GM18498 (cell line): ENCODE measurements at regions not wholly inside any gene's neighbourhood (a gene's known extent, or its start where the extent isn't known, plus 50 kb on each side); places are given as distances from the start of the nearest gene placed in this dataset.

Experiments
- ATAC-seq: cut with Tn5 transposase; IDR thresholded peaks from one replicate; pipeline ENCODE4 v1.9.1; 2021; ENCODE audit warnings: mild to moderate bottlenecking, moderate library complexity; ENCODE audit not compliant: unreplicated experiment

DNA sequence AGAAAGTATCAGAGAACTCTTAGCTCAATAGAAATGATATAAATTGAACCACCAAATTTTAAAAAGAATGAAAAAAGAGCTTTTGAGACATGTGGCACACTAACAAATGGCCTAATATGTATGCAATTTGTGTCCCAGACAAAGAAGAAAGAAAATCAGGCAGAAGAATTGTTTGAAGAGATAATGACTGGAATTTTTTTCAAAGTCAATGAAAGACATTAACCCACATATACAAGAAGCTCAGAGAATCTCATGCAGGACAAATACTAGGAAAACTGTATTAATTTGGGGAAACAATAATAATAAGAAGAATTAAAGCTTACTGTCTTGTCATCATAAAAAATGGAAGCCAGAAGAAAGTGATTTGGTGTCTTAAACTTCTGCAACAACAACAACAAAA, 304.1 kb upstream of the RND3 start:
- ATAC-seq, result no peak

DNA sequence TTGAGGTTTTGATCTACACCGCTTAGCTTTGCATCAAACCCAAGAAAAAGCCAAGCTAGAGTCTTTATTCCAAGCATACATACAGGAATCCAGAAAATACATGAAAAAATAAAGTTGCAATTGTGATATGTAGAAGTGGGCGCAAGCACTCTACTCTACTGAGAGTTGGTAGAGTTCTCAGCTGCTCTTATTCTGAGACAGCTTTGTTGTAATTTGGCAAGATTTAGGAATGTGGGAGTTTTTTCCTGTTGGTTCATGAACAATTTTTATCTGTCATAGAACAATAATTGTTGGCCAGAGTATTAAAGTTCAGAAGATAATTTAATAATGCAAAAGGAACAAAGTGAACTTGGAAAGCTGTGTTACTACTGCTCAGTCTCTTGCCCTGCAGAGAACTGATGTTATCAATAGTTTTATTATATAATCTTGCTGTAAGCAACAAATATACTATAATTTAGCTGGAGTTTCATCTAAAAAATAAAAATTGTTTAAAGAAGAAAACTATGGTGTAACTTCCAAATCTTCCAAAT, 302.0 kb upstream of the RND3 start:
- no peak for ATAC-seq

- no peak for ATAC-seq
Measured at GRCh38 chr2:150788426-150789140, 301.1 kb upstream of the RND3 start.

- no peak for ATAC-seq
Measured at GRCh38 chr2:150787353-150788093, 300.1 kb upstream of the RND3 start.

DNA sequence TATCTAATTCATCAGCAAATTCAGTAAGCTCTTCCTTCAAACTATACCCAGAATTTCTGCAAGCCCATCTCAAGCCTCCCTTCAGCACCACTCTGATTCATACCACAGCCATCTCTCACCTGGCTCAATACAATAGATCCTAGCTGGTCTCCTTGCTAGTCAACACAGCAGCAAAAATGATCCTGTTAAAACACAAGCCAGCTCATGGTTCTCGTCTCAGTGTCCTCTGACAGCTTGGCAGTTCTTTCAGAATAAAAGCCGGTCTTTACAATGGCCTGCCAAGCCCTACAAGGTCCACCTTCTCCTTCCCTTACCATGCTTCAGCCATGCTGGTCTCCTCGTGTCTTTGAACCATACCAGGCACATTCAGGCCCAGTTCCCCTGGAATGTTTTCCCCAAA, 296.9 kb upstream of the RND3 start:
- ATAC-seq, result no peak

DNA sequence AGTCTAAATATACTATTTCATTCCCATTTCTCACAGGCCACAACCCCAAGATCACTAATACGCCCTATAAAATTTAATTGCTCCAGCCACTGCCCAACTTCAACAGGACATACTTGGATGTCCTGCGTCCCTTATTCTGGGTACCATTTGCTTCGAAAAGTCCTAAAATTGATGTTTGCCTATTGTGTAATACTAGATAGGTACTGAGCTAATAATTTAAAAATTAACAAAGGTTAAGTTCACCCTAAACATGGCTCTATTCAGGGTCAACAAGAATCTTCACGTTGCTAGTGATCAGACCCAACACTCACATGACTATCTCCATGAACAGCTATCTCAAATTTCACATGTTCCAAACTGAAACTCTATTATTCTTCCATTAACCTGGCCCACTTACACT, 296.4 kb upstream of the RND3 start:
- ATAC-seq, result no peak

DNA sequence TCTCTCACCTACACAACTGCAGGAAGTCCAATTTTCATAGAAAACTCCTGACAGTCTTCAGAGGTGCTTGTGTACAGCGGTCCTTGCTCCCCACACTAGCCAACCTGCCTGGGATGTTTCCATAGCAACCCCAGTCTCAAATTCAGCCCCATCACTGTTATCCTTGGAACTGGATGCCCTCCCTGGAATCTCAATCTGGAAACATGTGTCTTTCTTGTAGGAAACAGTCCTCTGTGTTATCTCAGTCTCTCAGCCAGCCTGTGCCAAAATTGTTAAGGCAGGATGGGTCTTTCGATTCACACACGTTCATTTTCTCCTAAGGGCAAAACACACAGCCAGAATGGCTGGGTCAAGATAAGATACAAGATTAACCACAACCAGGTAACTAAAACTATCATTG, 295.5 kb upstream of the RND3 start:
- ATAC-seq, result no peak

- no peak for ATAC-seq
Measured at GRCh38 chr2:150782613-150783012, 295.1 kb upstream of the RND3 start.

DNA sequence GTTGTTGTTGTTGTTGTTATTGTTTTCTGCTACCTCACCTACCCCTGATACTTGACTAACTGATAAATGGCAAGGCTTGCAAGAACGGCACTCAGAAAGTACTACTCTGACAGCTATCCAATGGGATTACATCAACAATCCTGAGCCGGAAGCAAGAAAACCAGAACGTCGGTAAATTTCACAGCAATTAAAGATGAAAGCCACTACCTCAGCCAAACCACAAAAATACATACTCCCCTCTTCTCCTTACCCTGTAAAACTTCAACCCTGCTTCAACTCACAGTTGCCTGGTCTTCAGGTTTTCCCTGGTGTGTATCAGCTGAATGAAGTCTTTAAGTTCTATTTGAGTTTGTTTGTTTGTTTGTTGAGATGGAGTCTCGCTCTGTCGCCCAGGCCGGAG, 293.7 kb upstream of the RND3 start:
- no peak for ATAC-seq

- ATAC-seq, result no peak
Measured at GRCh38 chr2:150778828-150779227, 291.4 kb upstream of the RND3 start.

GRCh38 chr2:150769421-150769820, 282.0 kb upstream of the RND3 start:
- ATAC-seq, result no peak

GRCh38 chr2:150767991-150768746, 280.7 kb upstream of the RND3 start:
- no peak for ATAC-seq

GRCh38 chr2:150762571-150762970, 275.1 kb upstream of the RND3 start:
- ATAC-seq, result no peak

- no peak for ATAC-seq
Measured at GRCh38 chr2:150759531-150759930, 272.1 kb upstream of the RND3 start.

DNA sequence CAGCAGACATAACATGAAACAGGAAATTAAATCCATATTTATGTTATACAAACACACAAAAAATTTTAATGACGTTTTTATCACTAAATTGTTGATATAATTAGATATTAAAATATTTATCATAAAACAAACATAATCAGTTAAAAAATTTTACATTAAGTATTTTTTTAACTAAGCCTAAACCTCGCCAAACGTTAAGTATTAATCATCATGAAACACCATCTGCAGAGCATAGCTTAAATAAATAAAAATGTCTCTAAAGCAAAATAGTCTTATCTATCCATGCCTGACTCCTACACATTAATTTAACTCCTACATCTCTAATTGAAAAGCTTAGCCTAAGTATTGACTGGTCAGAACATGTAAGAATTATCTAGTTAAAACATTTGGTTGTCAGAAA, 271.6 kb upstream of the RND3 start:
- no peak for ATAC-seq

DNA sequence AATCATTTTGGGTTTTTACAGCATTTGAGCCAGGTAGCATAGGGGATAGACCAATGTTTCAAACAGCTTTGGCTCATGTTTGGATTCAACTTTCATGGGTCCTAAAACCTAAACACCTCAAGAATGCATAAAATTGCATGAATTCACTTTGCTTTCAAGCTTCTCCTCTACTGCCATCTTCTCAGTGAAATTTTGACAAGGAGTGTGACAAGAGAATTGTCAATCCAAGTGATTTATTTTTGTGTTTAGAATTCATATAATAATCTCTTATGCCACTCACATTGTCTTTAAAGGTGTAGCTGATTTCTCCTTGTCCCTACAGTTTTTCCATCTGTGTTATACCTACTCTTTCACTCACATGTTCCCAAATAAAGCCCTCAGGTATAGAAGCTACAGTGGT, 264.8 kb upstream of the RND3 start:
- ATAC-seq, result no peak

- no peak for ATAC-seq
Measured at GRCh38 chr2:150750720-150751119, 263.3 kb upstream of the RND3 start.

- no peak for ATAC-seq
Measured at GRCh38 chr2:150742094-150742493, 254.6 kb upstream of the RND3 start.

DNA sequence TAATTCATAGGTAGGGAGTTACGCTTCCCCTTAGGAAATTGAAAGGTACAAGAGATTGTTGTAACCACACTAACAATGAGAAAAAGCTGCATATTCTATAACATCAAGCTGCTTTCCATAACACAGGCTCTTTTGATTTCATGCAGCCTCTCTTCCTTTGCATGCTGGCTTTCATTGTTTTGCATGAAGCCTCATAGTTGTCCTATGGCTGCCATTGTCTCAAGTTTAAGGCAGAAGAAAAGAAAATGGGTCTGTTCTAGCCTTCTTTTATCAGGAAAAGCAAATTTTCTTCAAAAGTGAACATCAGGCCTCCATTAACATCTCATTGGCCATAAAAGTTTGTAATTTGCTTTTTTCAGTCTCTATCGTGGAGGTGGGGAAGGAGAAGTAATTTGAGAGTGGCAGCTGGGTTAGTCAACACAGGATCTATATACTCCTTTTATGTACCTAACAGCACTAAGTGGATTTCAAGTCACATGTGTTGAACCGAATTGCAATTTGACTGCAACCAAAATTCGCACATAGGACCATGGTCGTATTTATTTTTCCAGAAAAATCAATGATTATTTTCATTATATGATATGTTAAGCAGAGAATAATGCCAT, 248.5 kb upstream of the RND3 start:
- ATAC-seq, result no peak

DNA sequence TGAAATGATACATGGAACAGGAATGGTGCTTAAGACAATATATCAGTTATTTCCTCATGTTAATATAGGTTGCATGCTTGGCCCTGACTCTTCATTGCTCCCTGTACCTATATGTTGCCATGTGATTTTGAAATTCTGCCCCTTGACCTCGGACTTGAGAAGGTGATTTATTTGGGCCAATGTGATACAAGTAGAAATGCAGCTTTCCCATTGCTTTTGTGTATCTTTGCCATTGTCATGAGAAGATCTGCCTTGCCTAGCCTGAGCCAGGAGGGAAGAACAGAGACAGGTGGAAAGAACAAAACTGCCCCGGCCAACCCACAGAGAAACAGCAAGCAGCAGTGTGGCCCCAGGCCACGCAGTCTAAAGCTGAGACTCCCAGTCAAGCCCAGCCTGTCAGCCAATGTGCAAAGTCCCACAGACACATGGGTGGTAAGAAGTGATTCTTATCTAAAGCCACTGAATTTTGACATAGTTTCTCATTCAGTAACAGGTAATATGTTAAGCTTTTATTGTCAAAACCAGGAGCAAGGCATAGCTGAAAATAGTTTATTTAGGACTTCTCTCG, 245.7 kb upstream of the RND3 start:
- ATAC-seq, result no peak

DNA sequence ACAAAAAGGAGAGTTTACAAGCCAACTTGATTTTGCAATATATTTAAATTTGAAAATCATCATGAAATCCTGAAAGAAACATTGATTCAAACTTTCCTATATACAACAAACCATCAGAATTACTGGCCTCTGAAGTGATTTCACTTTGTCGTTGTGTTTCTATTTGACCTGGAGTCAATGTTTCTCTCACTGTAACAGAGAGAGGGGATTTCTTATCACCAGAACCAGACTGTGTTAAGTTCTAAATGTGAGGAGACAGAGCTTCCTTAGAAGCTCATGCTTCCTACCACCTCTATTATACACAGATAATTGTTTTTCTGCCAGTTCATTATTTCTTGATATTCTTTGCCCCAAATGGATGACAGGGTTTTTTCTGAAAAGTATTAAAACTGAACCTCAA, 245.0 kb upstream of the RND3 start:
- ATAC-seq, result no peak
